ENCODE measurements at regions not wholly inside any gene's neighbourhood (a gene's known extent, or its start where the extent isn't known, plus 50 kb on each side); places are given as distances from the start of the nearest gene placed in this dataset.

GRCh38 chr12:88756917-88757316 lies 176.6 kb upstream of the KITLG start:
- DNase-seq (ENCODE audit: low read depth in 2 of 2), result no peak

DNA sequence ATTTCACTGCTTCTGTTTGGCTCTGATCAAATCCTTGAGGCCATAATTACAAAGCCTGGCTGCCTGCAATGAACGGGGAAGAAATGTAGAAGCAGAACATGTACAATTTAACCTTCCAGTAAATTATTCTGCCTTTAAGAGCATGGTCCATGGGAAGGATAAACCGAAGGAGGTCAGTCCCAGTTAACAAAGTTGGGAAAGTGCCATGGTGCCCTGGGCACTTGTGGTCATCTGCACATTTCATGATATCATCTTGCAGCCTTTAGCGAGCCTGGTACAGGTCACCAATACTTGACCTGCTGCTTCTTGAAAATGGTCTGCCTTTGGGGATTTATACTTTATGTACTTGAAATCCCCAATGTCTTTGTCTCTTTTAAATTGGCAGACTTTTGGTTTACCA lies 175.9 kb upstream of the KITLG start:
- no peak for DNase-seq (ENCODE audit: low read depth in 2 of 2)

DNA sequence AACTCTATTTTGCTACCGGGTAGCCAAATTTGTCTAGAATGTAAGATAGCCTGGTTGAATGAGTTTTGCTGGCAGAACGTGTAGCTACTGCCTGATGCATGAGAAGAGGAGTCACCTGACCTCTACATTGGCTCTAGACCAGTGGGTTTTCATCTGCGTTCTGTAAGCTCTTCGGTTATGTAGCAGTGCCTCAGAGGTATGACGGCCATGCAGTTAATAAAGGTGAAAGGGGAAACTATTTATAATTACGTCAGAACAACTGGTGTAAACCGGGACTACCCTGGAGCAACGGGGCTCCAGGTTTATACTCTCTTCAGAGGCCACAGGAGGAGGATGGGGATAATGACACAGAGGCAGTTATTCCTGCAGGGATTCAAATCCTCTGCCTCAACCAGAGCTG lies 173.4 kb upstream of the KITLG start:
- no peak for DNase-seq (ENCODE audit: low read depth in 2 of 2)

DNA sequence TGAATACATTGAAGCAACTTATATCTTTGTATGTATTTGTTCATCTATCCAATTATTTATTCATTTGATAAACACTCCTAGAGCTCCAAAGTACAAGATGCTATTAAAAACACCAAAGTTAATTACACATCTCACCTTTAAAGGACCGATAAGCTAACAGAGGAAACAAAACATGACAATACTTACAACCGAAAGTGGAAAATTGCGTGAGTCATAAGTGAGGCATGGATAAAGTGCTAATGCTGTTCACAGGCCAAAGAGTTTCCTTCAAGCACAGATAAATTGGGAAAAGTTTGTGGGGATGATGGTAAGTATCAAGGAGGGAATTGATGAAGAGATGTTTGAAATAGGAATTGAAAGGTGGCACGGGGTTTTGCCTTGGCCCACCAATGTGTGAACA lies 172.8 kb upstream of the KITLG start:
- no peak for DNase-seq (ENCODE audit: low read depth in 2 of 2)

DNA sequence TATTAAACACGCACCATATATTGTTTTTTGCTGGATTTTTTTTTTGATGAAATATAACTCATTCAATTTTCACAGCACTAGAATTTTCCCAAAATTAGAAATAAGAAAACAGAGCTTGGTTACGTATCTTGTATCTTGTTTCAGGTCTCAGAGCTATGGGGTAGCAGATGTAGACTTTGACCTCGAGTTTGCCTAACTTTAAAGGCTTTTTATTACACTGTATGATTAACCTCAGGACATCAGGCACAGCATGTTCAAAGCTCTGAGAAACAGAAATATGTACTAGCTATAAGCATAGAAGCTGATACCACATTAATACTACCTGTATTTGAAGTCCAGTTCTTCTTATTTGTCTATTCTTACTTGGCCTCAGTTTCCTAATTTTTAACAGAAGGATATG lies 171.9 kb upstream of the KITLG start:
- no peak for DNase-seq (ENCODE audit: low read depth in 2 of 2)

DNA sequence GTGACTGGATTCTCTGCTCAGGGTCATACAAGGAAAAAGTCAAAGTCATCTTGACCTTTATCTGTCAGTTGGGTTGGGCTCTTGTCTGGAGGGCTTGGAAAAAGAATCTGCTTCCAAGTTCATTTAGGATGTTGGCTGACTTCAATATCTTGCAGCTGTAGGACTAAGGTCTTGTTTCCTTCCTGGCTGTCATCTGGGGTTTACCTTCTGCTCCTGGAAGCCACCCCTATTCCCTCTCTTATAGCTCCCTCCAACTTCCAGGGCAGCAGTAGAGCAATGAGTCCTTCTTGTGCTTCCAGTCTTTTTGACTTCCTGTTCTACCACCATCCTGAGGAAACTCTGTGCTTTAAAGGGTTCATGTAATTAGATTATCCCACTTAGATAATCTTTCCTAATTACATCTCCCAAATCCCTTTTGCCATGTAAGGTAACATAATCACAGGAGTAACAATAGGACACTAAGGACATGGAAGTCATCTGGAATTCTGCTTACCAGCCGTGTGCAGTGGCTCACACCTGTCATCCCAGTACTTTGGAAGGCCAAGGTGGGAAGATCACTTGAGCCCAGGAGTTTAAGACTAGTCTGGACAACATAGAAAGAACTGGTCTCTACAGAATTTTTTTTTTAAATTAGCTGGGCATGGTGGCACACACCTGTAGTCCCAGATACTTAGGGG lies 170.7 kb upstream of the KITLG start:
- DNase-seq (ENCODE audit: low read depth in 2 of 2), result no peak

GRCh38 chr12:88746386-88746785 lies 166.1 kb upstream of the KITLG start:
- DNase-seq (ENCODE audit: low read depth in 2 of 2), result no peak

- no peak for DNase-seq (ENCODE audit: low read depth in 2 of 2)
These were observed 163.8 kb upstream of the KITLG start for GRCh38 chr12:88743946-88744685.

GRCh38 chr12:88737838-88738472 lies 157.7 kb upstream of the KITLG start:
- no peak for DNase-seq (ENCODE audit: low read depth in 2 of 2)

DNA sequence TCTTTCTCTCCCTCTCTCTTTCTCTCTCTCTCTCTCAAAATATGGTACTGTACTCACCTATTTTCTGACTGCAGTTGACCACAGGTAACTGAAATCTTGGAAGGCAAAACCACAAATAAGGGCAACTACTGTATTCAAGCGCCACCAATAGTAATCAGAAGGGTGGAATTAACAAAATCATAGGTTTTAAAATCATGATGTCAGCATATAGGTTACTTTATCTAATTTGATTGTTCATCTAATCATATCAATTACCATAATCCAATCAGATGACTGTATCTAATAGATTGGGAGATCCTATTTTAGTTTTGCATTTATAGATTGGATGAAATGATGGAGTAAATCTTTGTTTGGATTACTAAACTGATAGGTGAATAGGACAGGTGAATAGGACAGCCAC lies 155.8 kb upstream of the KITLG start:
- DNase-seq (ENCODE audit: low read depth in 2 of 2), result no peak

GRCh38 chr12:88733008-88733407 lies 152.7 kb upstream of the KITLG start:
- no peak for DNase-seq (ENCODE audit: low read depth in 2 of 2)

DNA sequence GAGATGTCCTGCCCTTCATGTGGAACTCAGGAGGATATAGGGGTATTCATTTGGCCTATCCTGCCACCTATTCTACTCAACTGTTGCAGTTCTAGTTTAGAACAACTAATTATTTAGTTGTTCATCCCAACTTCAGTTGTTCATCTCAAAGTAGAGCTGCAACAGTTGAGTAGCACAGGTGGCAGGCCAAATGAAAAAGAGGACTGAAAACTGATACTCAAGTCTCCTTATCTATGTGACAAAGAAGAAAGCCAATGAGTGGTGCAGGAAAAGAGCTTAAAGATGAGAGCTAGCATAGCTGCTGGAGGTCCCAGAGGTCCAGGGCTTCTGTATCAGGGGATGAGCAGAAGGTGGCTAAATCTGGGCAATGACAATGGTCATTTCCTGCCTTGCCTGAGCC lies 148.9 kb upstream of the KITLG start:
- no peak for DNase-seq (ENCODE audit: low read depth in 2 of 2)

GRCh38 chr12:88726806-88727720 lies 146.8 kb upstream of the KITLG start:
- DNase-seq (ENCODE audit: low read depth in 2 of 2), result no peak

DNA sequence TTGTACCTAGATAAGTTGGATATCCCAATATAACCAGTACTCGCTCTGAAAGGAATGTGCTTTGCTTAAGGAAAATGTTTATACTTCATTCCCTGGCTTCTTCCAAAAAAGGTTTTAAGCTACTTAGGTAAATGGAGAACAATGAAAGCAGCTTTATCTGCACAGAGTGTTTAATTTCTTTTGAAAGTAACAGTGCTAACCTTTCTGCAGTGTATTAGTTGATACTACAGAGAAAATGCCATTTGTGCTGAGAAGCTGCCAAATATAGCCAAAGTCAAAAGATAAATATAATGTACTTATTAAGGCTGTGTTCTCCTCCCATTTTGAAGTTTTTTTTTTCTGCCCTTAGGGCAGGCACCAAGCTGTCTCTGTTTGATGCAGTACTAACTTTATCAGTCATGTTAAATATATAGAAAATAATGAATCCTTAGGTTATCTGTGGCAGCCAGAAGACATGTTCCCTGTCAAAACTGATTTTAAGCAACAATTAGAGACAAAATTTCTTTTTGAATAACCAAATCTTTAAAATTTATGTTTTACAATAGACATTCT lies 145.4 kb upstream of the KITLG start:
- DNase-seq (ENCODE audit: low read depth in 2 of 2), result no peak

- DNase-seq (ENCODE audit: low read depth in 2 of 2), result no peak
These were observed 142.9 kb upstream of the KITLG start for GRCh38 chr12:88723219-88723618.

- no peak for DNase-seq (ENCODE audit: low read depth in 2 of 2)
These were observed 140.7 kb upstream of the KITLG start for GRCh38 chr12:88720785-88721650.

GRCh38 chr12:88720231-88720630 lies 140.0 kb upstream of the KITLG start:
- DNase-seq (ENCODE audit: low read depth in 2 of 2), result no peak

DNA sequence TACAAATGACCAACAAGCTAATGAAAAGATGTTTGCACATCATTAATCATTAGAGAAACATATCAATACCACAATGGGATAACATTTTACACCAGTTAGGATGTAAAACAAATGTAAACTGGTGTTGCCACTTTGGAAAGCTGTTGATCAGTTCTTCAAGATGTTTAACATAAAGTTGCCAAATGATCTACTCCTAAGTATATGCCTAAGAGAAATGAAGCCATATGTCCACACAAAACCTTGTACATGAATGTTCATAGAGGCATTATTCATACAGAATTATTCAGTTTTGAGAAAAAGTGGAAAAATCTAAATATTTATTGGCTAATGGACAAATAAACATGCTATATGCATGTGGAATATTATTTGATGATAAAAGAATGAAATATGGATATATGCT lies 136.9 kb upstream of the KITLG start:
- DNase-seq (ENCODE audit: low read depth in 2 of 2), result no peak

DNA sequence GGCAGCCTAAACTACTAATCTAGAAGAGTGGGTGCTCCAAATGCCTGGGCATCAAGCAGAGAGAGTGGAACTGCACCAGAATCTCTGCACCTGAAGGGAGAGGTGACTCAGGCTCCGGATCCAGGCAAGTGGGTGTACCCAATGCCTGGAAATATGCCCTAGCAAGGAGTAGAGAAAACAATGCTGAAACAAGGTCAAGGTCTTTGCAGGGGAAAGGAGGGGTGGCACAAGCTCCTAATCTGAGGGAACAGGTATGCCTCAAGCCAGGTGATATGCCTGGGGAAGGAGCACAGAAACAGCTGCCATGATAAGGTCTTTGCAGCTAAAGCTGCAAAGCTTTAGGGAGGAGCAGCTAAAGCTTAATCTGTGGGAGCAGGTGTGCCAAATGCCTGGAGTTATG lies 136.0 kb upstream of the KITLG start:
- no peak for DNase-seq (ENCODE audit: low read depth in 2 of 2)

DNA sequence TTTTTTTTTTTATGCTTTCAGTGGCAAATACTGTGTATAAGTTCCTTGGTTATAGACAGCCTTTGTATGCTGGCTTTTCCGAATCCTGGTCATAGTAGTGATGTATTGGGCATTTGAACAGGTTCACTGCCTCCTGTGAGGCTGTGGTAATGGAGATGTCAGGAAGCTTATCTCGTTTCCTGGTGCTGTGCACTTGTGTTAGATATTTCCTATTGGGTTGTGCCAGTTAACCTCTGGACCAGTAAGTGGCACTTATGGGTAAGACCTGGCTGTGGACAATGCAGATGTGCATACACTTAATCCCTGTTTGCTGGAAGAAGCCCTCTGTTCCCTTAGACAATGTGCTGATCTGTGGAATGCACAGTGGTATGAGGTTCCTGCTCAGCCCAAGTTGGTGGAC lies 135.4 kb upstream of the KITLG start:
- no peak for DNase-seq (ENCODE audit: low read depth in 2 of 2)
